Stomach (tissue), 8 donors: ENCODE measurements at regions not wholly inside any gene's neighbourhood (a gene's known extent, or its start where the extent isn't known, plus 50 kb on each side); places are given as distances from the start of the nearest gene placed in this dataset.
"Not testable (repeated sequence)": the region's sequence is repeated elsewhere in the genome, so short reads cannot be mapped to it uniquely, and the experiment has no call there.

ENCODE experiments used
- DNase-seq, 2 donors: peaks; one replicate each; pipeline versions ENCODE4 v3.0.0 to v3.0.0-alpha.2; 2013 to 2019
- H3K27ac ChIP-seq, 5 donors: fragments of 200-600 bp in 4 of 5; sonication (generic) in 4 of 5; one replicate each; pipeline ENCODE4 v1.5.1; 2013 to 2019; ENCODE audit warnings: mild to moderate bottlenecking in 1 of 5, moderate library complexity in 1 of 5
- H3K27me3 ChIP-seq, 3 donors: fragments of 200-600 bp; sonication (generic); one replicate each; pipeline ENCODE4 v1.5.1; 2017 to 2019; ENCODE audit warnings: mixed run types in 1 of 3
- H3K36me3 ChIP-seq, 4 donors: fragments of 200-600 bp; sonication (generic); 1 replicate in 3 of 4; 2 replicates in 1 of 4; pipeline ENCODE4 v1.5.1; 2016 to 2019
- H3K4me1 ChIP-seq, 4 donors: fragments of 200-600 bp; sonication (generic); one replicate each; pipeline ENCODE4 v1.5.1; 2016 to 2019
- H3K4me3 ChIP-seq, 4 donors: fragments of 200-600 bp; sonication (generic) in 3 of 4; one replicate each; pipeline ENCODE4 v1.5.1; 2016 to 2019; ENCODE audit warnings: mild to moderate bottlenecking in 1 of 4
- H3K9me3 ChIP-seq, 4 donors: fragments of 200-600 bp; sonication (generic); one replicate each; pipeline ENCODE4 v1.5.1; 2016 to 2019
- CTCF ChIP-seq, 7 experiments: fragments of 450-650 bp in 4 of 7; fragments of 200-600 bp in 3 of 7; sonication (generic) in 3 of 7; IDR thresholded peaks; one replicate each; pipeline ENCODE4 v1.5.1; 2016 to 2019; ENCODE audit warnings: antibody characterized with exemption in 7 of 7, control low read depth in 2 of 7, mild to moderate bottlenecking in 1 of 7
- EP300 ChIP-seq: sonication (generic); formaldehyde crosslinking; IDR thresholded peaks from one replicate; pipeline ENCODE4 v1.6.1; 2017; ENCODE audit warnings: antibody characterized with exemption
- POLR2A ChIP-seq, 4 donors: fragments of 450-650 bp; IDR thresholded peaks; one replicate each; pipeline ENCODE4 v1.6.1; 2016; ENCODE audit warnings: antibody characterized with exemption in 4 of 4, control low read depth in 2 of 4, mild to moderate bottlenecking in 1 of 4, moderate library complexity in 1 of 4
- POLR2AphosphoS5 ChIP-seq, 3 donors: sonication (generic); formaldehyde crosslinking; IDR thresholded peaks; one replicate each; pipeline ENCODE4 v1.6.1; 2016; ENCODE audit warnings: antibody characterized with exemption in 3 of 3
- WGBS, 5 donors: extraction: QIAGEN DNeasy Blood & Tissue Kit in 3 of 5; methylation state at CpG; one replicate each; pipeline versions ENCODE4 v1.1.5 to v1.1.7; 2013 to 2018; 5-methylcytosine and 5-hydroxymethylcytosine counted together
- intact Hi-C: fragments of 100-400 bp; cut with DNase I; formaldehyde crosslinking; loops from one replicate; pipeline ENCODE4 v1.15.1; 2023; ENCODE audit warnings: low total_unique reads
- donor health status: healthy with polysubstance abuse.
- donor health status: Bipolar disorder and iron deficiency.
- donor health status: healthy.

- no peaks in the 10 kb centered on the region for H3K9me3 ChIP-seq
- no peak overlapping the region for H3K27ac ChIP-seq
- no peak for DNase-seq
- H3K27me3 ChIP-seq: no peaks in the 10 kb centered on the region
- WGBS, 5 donors: 83 to 96% (median 91%) methylated on average over 2 of the region's 2 CpGs
- TF ChIP-seq POLR2AphosphoS5 (IDR thresholded peaks at IDR 0.05) (no peak), CTCF (IDR thresholded peaks at IDR 0.05) (no peak), EP300 (no peak), POLR2A (IDR thresholded peaks at IDR 0.05) (no peak)
- no peaks in the 10 kb centered on the region for H3K36me3 ChIP-seq
- H3K4me1 ChIP-seq: no peaks in the 10 kb centered on the region
- intact Hi-C loops: no loop called here
- no peak overlapping the region for H3K4me3 ChIP-seq
These were observed 1652.3 kb upstream of the WWC1 start for GRCh38 chr5:166639151-166639550.

- intact Hi-C loops, H3K27me3 ChIP-seq, H3K27ac ChIP-seq, H3K4me1 ChIP-seq, DNase-seq, H3K36me3 ChIP-seq, H3K4me3 ChIP-seq, H3K9me3 ChIP-seq: not testable (repeated sequence)
- WGBS, 5 donors: 70 to 78% (median 75%) methylated on average over 10 of the region's 10 CpGs
These were observed 1651.3 kb upstream of the WWC1 start for GRCh38 chr5:166640136-166640535.

- no peaks in the 10 kb centered on the region for H3K4me1 ChIP-seq
- no peak overlapping the region for H3K27ac ChIP-seq
- intact Hi-C loops: no loop called here
- DNase-seq: peak in 1 of 2 donors; percentile 2
- WGBS, 5 donors: 70 to 82% (median 76%) methylated on average over 1 of the region's 1 CpG
- no peak overlapping the region for H3K4me3 ChIP-seq
- H3K27me3 ChIP-seq: no peaks in the 10 kb centered on the region
- no peak for TF ChIP-seq POLR2AphosphoS5 (IDR thresholded peaks at IDR 0.05)
- no peak for TF ChIP-seq EP300
- TF ChIP-seq CTCF (IDR thresholded peaks at IDR 0.05): no peak
- TF ChIP-seq POLR2A (IDR thresholded peaks at IDR 0.05): no peak
- peaks cover 0 to 5% (median 0%) of the 10 kb centered on the region in 4 donors for H3K9me3 ChIP-seq
- H3K36me3 ChIP-seq: no peaks in the 10 kb centered on the region
These were observed 1642.7 kb upstream of the WWC1 start for GRCh38 chr5:166648736-166649135.

- 18 to 29% (median 27%) methylated on average over 1 of the region's 1 CpG for WGBS, 5 donors
These were observed 1641.8 kb upstream of the WWC1 start for GRCh38 chr5:166649676-166650075.

More at GRCh38 chr5:166649676-166650075, 1641.8 kb upstream of the WWC1 start:
- intact Hi-C loops: no loop called here
- Histone ChIP-seq H3K36me3 (no peaks in the 10 kb centered on the region), H3K27ac (no peak overlapping the region), H3K4me3 (no peak overlapping the region), H3K27me3 (no peaks in the 10 kb centered on the region), H3K9me3 (peaks cover 0 to 5% (median 0%) of the 10 kb centered on the region in 4 donors), H3K4me1 (no peaks in the 10 kb centered on the region)
- DNase-seq: peak in 1 of 2 donors; percentile 32
- TF ChIP-seq CTCF (IDR thresholded peaks at IDR 0.05) (no peak), POLR2AphosphoS5 (IDR thresholded peaks at IDR 0.05) (no peak), POLR2A (IDR thresholded peaks at IDR 0.05) (no peak)
